GM19328 (cell line): ENCODE measurements at regions not wholly inside any gene's neighbourhood (a gene's known extent, or its start where the extent isn't known, plus 50 kb on each side); places are given as distances from the start of the nearest gene placed in this dataset.
"Not testable (repeated sequence)": the region's sequence is repeated elsewhere in the genome, so short reads cannot be mapped to it uniquely, and the experiment has no call there.

Source experiments
- ATAC-seq: cut with Tn5 transposase; IDR thresholded peaks from one replicate; pipeline ENCODE4 v1.9.1; 2021; ENCODE audit warnings: mild to moderate bottlenecking, moderate library complexity; ENCODE audit not compliant: unreplicated experiment

GRCh38 chr7:98771519-98771918 is 98.3 kb downstream of the TMEM130 start:
- no peak for ATAC-seq

GRCh38 chr7:98771941-98772603 is 97.7 kb downstream of the TMEM130 start:
- no peak for ATAC-seq

- no peak for ATAC-seq
Observed at GRCh38 chr7:98774884-98775283, 94.9 kb downstream of the TMEM130 start.

GRCh38 chr7:98777051-98777450 is 92.8 kb downstream of the TMEM130 start:
- no peak for ATAC-seq

- ATAC-seq, result no peak
Observed at GRCh38 chr7:98778421-98778820, 91.4 kb downstream of the TMEM130 start.

GRCh38 chr7:98779800-98780587 is 89.8 kb downstream of the TMEM130 start:
- ATAC-seq, result no peak

- ATAC-seq, result no peak
Observed at GRCh38 chr7:98784216-98784785, 85.5 kb downstream of the TMEM130 start.

GRCh38 chr7:98785929-98786571 is 83.8 kb downstream of the TMEM130 start:
- ATAC-seq, result no peak

- no peak for ATAC-seq
Observed at GRCh38 chr7:98788966-98789365, 80.8 kb downstream of the TMEM130 start.

GRCh38 chr7:98794453-98794852 is 75.4 kb downstream of the TMEM130 start:
- not testable (repeated sequence) for ATAC-seq

GRCh38 chr7:98795741-98796493 is 73.9 kb downstream of the TMEM130 start:
- peak; percentile 78 for ATAC-seq
